HG02759 (cell line): ENCODE measurements at regions not wholly inside any gene's neighbourhood (a gene's known extent, or its start where the extent isn't known, plus 50 kb on each side); places are given as distances from the start of the nearest gene placed in this dataset.

ENCODE experiments used
- ATAC-seq: cut with Tn5 transposase; IDR thresholded peaks from one replicate; pipeline ENCODE4 v1.9.1; 2021; ENCODE audit warnings: mild to moderate bottlenecking, moderate library complexity; ENCODE audit not compliant: unreplicated experiment

DNA sequence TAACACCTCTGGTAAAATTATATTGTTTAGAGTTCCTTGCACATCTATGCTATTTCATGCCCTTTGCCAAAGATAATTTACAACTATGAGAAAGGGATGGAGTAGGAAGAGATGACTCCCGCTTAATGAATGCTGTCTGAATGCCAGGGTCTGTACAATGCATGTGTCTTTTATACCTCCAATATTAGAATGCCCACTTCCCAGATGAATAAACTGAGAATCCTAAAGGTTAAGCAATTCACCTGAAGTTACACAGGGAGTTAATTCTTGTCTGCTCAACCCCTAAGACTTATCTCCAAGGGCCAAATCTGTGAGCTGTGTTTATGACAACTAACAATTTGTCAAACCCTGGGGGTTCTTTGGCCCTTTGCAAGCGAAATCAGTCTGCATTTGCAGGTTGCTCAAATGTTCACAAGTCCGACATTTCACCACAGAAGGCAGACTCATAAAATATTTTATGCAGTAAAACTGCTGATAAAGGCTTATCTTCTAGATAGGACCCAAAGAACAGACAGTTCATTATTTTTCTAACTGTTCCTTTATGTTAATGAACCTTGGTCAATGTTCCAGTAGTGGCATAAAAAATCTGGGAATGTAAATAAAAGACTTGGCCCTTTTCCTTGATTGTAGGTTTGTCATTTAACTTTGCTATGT, 50.2 kb upstream of the ATP1A1 start:
- no peak for ATAC-seq
